Stimulated activated naive CD8-positive, alpha-beta T cell treated with anti-CD3 and anti-CD28 coated beads, Interleukin-15, Interleukin-2, amounts not matched to agents 100 U/mL and 50 U/mL, for 24 hours (primary cell): ENCODE measurements at regions not wholly inside any gene's neighbourhood (a gene's known extent, or its start where the extent isn't known, plus 50 kb on each side); places are given as distances from the start of the nearest gene placed in this dataset.
"Not testable (repeated sequence)": the region's sequence is repeated elsewhere in the genome, so short reads cannot be mapped to it uniquely, and the experiment has no call there.

Experiments
- ATAC-seq: fragments of 150-1000 bp; cut with Tn5 transposase; one replicate; pipeline ENCODE4 v1.10.0; 2021
- DNase-seq: peaks from one replicate; pipeline ENCODE4 v3.0.0; 2021

- DNase-seq (no peak), ATAC-seq (no peak)
These were observed 210.8 kb upstream of the PLD5 start for GRCh38 chr1:242735323-242735722.

GRCh38 chr1:242731446-242731845 lies 206.9 kb upstream of the PLD5 start:
- DNase-seq (no peak), ATAC-seq (no peak)

GRCh38 chr1:242728696-242729095 lies 204.2 kb upstream of the PLD5 start:
- ATAC-seq (no peak), DNase-seq (no peak)

DNA sequence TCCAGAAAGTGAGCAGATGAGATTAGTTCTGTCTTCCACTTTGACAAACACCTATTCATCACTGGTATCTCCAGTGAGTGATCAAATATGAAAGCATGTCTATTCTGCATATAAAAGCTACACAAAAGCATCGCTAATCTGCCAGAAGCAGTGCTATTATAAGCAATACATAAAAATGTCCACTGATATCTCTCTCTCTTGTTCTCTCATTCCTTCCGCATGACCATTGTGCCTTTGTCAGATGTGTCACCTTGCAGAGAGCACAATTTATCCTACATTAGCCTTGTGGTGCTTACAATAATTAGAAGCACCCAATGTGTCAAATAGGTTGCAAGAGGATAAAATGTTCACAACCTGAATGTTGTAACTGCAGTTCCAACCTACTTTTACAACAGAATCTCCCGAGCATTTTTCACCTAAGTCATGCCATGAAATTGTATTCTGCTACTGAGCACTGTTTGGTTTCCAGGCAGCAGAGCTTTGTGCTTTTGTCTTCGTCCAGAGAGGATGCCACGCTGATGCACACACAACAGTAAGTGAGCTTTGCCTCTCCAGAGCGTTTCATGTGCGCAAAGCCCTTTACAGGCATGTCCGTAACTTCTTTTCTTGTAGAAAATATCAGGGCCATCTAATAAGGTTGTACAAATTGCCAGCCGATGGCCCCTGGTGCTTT lies 198.7 kb upstream of the PLD5 start:
- DNase-seq, result no peak
- no peak for ATAC-seq

DNA sequence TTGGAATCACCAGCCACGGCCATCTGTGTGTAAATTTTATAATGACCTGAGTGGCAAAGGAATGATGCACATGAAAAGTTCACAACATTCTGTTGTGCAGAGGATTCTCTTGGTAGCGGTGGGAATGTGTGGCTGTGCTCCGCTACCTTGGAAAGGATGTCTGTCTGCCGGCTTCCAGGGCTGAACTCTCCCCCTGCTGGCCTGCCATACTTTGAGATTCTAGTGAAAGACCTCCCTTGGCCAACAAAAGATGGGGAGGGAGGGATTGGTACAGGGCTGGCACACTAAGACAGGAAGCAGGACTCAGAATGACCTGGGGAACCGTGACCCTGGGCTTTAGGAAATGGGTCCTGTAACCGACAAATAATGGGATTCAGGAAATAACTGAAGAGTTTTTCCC lies 194.5 kb upstream of the PLD5 start:
- ATAC-seq, result no peak
- DNase-seq, result no peak

DNA sequence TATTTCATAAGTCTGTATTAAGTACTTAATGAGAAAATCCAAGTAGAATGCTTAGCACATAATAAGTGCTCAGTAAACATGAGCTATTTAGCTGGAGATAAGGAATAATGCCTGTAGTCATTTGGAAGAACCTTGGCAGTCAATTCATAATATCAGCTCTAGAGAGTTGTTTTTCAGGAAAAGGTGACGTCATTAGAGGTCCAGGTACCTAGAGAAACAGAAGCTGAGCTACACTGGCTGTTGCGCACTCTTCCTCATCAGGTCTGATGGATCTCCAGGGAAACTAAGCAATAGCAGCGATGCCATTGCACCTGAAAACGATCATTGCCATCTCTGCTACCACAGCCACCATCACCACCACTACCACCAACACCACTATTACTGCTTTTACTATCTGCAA lies 187.8 kb upstream of the PLD5 start:
- ATAC-seq (no peak), DNase-seq (no peak)

DNA sequence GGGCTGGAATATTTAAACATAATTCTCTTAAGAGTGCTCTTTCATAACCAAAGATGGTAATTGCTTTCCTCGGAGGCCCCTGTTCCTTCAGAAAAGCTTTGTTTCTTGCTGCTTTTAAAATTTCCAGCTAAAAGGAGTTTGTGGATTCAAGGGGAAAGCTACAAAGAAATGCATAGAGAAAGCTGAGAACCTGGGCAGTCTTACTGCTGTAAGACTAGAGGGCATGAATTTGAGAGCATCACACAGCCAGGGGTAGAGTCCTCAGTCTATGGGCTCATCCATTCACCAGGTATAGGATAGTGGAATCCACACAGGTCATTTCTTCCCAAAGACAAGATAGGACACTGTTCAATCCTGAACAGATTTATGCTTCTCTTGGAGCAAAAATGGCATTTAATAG lies 186.3 kb upstream of the PLD5 start:
- ATAC-seq (no peak), DNase-seq (no peak)

DNA sequence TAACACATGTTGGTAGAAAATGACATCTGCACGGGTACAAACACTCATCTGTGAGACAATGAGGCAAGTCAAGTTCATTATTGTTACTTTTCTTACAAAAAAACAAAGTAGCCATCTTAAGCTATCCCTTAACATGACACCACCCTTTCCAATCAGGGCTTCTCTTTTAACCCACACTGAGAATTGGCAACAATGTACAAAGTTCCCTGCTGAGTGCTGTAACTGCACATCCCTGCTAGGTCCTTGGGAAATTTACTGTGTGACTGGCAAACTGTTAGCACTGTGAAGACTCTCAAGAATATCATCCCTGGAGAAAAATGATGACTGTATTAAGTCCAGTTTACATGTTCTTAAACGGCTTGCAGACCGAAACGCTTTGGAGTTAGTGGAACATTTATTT lies 185.8 kb upstream of the PLD5 start:
- no peak for ATAC-seq
- DNase-seq, result no peak

DNA sequence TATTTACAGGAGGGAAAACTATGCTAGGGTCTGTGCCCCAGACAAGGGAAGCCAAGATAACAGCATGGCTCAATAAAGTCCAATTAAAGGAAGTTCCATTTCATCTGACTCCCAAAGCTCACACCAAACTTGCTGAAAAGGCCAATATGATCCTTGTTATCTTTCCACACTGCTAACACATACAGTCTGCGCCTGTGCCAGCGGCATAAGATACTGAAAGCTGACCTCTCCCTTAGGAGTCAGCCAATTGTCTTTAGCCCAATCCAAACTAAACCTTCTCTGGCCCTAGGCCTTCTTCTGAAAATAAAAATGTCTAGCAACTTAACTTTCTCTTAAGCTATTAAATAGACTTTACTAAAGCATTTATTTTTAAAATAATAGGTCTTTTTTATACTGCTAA lies 179.0 kb upstream of the PLD5 start:
- ATAC-seq (no peak), DNase-seq (no peak)

- ATAC-seq (no peak), DNase-seq (no peak)
These were observed 168.5 kb upstream of the PLD5 start for GRCh38 chr1:242692988-242693387.

GRCh38 chr1:242691610-242691945 lies 167.1 kb upstream of the PLD5 start:
- ATAC-seq (no peak), DNase-seq (no peak)

GRCh38 chr1:242690849-242691609 lies 166.5 kb upstream of the PLD5 start:
- no peak for ATAC-seq
- no peak for DNase-seq

- no peak for ATAC-seq
- no peak for DNase-seq
These were observed 164.9 kb upstream of the PLD5 start for GRCh38 chr1:242689378-242689777.

GRCh38 chr1:242674951-242675645 lies 150.6 kb upstream of the PLD5 start:
- ATAC-seq (no peak), DNase-seq (no peak)

- DNase-seq (no peak), ATAC-seq (no peak)
These were observed 149.2 kb upstream of the PLD5 start for GRCh38 chr1:242673652-242674051.

GRCh38 chr1:242673165-242673564 lies 148.7 kb upstream of the PLD5 start:
- DNase-seq, ATAC-seq: not testable (repeated sequence)

DNA sequence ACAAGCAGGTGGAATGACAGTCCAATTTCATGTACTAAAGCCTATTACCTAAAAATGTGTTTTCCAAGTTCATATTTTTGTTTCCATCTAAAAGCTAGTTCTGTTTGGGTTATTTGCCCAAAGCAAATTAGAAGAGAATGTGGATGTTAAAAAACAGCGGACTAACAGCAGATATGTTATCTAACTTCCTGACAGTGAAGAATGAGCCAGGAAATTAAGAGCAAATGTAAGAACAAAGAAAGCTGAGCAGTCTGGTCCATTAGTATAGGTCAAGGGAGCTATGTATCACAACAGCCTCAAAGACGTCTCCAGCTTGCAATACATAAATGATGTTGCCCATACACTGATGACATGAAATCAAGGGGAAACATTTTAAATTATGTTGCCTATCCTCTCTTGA lies 145.5 kb upstream of the PLD5 start:
- ATAC-seq (no peak), DNase-seq (no peak)

- ATAC-seq, result no peak
These were observed 138.4 kb upstream of the PLD5 start for GRCh38 chr1:242662886-242663285.

GRCh38 chr1:242653772-242654171 lies 129.3 kb upstream of the PLD5 start:
- not testable (repeated sequence) for ATAC-seq, DNase-seq

More at GRCh38 chr1:242662886-242663285, 138.4 kb upstream of the PLD5 start:
- no peak for DNase-seq

DNA sequence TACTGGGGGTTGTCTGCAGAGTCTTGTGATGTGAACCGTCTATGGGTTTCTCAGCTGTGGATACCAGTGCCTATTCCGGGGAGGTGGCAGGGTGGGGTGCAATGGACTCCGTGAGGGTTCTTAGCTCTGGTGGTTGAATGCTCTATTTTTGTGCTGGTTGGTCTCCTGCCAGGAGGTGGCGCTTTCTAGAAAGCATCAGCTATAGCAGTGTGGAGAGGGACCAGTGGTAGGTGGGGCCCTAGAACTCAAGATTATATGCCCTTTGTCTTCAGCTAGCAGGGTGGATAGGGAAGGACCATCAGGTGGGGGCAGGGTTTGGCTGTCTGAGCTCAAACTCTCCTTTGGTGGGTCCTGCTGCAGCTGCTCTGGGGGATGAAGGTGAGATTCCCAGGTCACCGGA lies 127.3 kb upstream of the PLD5 start:
- DNase-seq, result no peak
- ATAC-seq, result no peak

DNA sequence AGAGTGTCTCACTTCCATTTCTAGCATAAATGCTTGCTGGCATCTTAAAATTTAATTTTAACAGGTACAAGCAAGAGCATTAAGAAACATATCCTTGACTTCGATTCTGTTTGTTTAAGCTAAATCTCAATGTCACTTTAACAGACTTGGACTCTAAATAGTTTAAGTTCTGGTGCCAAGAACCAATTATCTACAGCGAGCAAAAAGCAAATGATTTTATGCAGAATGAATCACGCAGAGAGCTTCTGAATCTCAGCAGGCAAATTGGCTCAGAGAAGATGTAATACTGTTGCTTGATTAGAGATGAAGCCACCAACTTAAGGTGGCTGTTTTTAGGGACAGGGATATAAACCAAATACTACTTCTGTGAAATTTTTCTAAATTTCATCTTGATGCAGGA lies 117.0 kb upstream of the PLD5 start:
- ATAC-seq (no peak), DNase-seq (no peak)

DNA sequence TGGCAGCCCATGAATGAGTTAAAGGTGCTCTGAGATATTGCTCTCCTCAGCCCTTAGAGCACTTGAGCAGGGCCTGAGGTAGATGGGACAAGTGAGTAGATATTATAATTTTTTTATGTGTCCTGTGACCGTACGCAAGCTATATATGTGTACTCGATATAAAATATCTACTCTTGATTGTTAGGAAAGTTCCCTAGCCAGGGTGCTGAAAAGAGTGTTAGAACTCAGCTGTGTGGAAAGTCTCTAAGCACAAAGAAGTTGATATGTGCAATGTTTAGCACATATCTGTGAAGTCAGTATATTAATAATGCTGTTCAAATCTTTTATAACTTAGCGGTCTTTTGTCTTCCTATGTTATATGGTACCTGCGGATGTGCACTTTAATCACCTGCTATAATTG lies 114.6 kb upstream of the PLD5 start:
- ATAC-seq (no peak), DNase-seq (no peak)

DNA sequence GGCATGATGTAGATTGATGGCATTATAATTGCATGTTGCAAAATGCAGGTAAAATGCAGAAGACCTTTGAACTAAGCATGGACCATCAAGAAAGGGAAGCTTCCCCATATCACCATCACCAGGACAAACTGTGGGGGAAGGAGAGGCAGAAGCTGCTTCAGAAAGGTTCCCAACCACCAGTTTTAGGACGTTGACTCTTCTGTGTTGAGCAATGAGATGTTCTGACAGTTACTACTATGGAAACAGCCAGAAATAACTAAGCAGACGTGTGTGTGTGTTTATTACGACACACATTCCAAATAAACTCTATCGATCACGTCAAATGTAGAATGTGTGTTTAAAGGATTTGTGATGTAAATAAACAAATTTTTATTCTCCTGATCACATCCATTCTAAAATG lies 110.2 kb upstream of the PLD5 start:
- DNase-seq (no peak), ATAC-seq (no peak)

GRCh38 chr1:242629396-242629795 lies 104.9 kb upstream of the PLD5 start:
- ATAC-seq (no peak), DNase-seq (no peak)
